Breast epithelium (tissue), 3 donors: ENCODE measurements at regions not wholly inside any gene's neighbourhood (a gene's known extent, or its start where the extent isn't known, plus 50 kb on each side); places are given as distances from the start of the nearest gene placed in this dataset.
"Not testable (repeated sequence)": the region's sequence is repeated elsewhere in the genome, so short reads cannot be mapped to it uniquely, and the experiment has no call there.

Source experiments
- POLR2A ChIP-seq: fragments of 450-650 bp; IDR thresholded peaks from one replicate; pipeline ENCODE4 v1.6.1; 2016; ENCODE audit warnings: antibody characterized with exemption, mild to moderate bottlenecking, moderate library complexity
- POLR2AphosphoS5 ChIP-seq, 3 donors: sonication (generic); formaldehyde crosslinking; IDR thresholded peaks; one replicate each; pipeline ENCODE4 v1.6.1; 2017; ENCODE audit warnings: antibody characterized with exemption in 3 of 3
- TF ChIP-seq, protein P1 (sequence below), 3 donors: fragments of 450-650 bp; IDR thresholded peaks; one replicate each; pipeline ENCODE4 v1.5.1; 2016 to 2017; ENCODE audit warnings: antibody characterized with exemption in 3 of 3, mild to moderate bottlenecking in 3 of 3, moderate library complexity in 3 of 3

DNA sequence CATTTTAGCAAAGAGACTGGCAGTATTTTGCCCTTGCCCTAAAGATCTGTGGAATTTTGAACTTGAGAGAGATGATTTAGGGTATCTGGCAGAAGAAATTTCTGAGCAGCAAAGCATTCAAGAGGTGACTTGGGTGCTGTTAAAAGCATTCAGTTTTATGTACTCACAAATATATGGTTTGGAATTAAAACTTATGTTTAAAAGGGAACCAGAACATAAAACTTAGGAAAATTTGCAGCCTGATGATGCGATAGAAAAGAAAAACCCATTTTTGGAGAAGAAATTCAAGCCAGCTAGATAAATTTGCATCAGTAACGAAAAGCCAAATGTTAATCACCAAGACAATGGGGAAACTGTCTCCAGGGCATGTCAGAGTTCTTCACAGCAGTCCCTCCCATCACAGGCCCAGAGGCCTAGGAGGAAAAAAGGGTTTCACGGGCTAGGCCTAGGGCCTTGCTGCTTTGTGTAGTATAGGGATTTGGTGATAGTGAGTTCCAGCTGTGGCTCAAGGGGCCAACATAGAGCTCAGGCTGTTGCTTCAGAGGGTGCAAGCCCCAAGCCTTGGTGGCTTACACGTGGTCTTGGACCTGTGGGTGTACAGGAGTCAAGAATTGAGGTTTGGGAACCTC lies 104.4 kb downstream of the ASB1 start:
- TF ChIP-seq, protein P1, sequence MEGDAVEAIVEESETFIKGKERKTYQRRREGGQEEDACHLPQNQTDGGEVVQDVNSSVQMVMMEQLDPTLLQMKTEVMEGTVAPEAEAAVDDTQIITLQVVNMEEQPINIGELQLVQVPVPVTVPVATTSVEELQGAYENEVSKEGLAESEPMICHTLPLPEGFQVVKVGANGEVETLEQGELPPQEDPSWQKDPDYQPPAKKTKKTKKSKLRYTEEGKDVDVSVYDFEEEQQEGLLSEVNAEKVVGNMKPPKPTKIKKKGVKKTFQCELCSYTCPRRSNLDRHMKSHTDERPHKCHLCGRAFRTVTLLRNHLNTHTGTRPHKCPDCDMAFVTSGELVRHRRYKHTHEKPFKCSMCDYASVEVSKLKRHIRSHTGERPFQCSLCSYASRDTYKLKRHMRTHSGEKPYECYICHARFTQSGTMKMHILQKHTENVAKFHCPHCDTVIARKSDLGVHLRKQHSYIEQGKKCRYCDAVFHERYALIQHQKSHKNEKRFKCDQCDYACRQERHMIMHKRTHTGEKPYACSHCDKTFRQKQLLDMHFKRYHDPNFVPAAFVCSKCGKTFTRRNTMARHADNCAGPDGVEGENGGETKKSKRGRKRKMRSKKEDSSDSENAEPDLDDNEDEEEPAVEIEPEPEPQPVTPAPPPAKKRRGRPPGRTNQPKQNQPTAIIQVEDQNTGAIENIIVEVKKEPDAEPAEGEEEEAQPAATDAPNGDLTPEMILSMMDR (IDR thresholded peaks at IDR 0.05) = not testable (repeated sequence)
- not testable (repeated sequence) for TF ChIP-seq POLR2A; POLR2AphosphoS5 (IDR thresholded peaks at IDR 0.05)
